GM18502 (cell line): ENCODE measurements at regions not wholly inside any gene's neighbourhood (a gene's known extent, or its start where the extent isn't known, plus 50 kb on each side); places are given as distances from the start of the nearest gene placed in this dataset.
"Not testable (repeated sequence)": the region's sequence is repeated elsewhere in the genome, so short reads cannot be mapped to it uniquely, and the experiment has no call there.

Source experiments
- ATAC-seq: cut with Tn5 transposase; IDR thresholded peaks from one replicate; pipeline ENCODE4 v1.9.1; 2021; ENCODE audit warnings: mild to moderate bottlenecking; ENCODE audit not compliant: unreplicated experiment, poor library complexity

DNA sequence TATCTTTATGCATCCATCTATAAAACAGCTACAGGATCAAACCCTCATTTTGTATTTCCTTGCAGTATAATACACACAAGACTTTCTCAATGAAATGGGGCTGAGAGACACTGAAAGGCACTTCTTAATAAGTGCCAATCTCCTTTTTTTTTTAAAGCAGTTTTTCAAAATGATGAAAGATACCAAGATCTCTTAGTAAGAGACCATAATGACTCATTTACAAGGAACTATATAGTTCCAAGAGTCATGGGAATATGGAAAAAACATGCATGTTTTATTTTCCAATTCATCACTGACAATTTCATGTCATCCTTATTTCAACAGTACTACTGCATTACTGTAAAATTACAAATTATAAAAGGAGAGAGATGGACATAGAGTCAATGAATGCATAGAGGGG, 973.7 kb downstream of the GATA3 start:
- ATAC-seq: no peak

DNA sequence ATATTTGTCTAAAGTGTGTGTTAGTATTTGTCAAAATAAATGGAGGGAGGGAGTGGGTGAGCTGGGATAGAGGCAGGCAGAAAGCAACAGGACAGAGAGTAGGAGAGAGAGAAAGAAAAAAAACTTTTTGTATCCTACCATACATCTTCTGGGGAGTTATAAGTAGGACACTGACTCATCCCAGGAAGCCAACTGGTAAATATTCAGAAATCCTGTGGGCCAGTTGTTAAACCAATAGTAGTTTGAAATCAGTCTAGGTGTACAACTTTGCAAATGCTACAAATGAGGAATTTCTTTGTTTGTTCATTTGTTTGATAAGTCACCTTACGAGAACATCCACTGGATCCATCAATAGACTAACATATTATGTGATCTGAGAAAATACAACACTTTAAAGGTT, 980.9 kb downstream of the GATA3 start:
- ATAC-seq: no peak

DNA sequence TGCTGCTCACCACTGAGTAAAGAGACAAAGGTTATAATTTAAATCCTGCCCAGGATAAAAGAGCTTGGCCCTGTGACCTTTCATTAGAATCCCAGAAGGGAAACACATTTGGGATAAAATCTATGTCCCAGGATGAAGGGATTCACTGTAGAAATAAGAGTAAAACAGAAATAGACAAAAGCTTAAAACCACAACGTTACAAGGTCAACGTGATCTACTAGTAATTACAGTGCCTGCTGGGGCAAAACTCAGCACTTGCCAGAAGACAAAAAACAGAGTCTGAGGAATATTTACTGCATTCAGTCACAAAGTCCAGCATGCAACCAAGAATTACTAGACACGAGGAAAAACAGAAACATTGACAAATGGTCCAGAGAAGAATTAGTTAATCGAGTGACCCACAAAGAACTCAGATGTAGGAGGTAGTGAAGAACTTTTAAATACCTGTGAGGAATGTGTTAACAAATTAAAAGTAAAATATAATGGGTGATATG, 982.3 kb downstream of the GATA3 start:
- no peak for ATAC-seq

DNA sequence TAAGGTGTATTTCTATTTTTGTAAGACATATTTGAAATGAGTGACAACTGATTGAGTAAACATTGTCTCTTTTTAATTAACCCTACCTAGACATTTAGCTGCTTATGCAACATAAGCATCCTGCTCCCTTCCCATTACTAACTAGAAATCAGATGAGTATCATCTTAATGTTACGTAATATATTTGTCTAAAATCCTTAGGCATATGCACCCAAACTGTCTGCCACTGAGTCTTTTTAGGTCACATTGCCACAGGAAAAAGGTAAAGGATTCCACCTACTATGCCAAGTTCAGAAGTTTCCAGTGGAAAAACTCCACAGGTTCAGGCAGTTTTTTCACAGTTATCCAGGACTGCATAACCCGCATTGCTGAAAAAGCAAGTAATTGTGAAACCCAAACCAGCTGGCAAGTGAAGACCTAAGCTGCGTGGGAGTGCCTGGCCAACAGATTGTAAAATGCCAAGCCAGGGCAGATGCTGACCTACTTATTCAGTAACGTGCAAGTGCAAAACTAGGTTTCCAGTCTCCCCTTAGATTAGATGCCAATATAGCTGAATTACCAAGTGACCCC, 983.7 kb downstream of the GATA3 start:
- no peak for ATAC-seq

DNA sequence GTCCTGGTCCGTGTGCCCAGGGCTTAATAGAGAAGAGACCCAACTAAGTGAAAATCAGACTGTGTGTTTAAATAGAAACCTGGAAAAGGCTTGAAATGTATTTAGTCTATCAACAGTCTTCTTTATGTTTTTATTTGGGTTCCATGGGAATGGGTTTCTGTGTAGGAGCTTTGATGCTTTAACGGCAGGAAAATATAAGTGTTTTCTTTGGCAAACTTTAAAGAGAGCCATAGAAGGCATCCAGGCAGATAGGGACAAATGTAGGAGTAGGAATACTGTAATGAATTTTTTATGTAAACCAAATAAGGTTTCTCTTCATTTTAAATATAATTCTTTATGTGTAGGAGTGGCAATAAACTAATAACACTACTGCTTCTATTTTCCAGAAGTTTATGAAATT, 989.0 kb downstream of the GATA3 start:
- no peak for ATAC-seq

DNA sequence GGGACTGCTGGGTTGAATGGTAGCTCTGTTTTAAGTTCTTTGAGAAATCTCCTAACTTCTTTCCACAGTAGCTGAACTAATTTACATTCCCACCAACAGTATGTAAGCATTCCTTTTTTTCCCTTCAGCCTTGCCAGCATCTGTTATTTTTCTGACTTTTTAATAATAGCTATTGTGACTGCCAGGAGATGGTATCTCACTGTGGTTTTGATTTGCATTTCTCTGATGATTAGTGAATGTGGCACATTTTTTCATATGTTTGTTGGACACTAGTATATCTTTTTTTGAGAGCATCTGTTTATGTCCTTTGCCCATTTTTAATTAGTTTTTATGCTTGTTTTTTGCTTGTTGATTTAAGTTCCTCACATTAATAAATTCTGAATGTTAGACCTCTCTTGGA, 990.8 kb downstream of the GATA3 start:
- ATAC-seq: no peak

DNA sequence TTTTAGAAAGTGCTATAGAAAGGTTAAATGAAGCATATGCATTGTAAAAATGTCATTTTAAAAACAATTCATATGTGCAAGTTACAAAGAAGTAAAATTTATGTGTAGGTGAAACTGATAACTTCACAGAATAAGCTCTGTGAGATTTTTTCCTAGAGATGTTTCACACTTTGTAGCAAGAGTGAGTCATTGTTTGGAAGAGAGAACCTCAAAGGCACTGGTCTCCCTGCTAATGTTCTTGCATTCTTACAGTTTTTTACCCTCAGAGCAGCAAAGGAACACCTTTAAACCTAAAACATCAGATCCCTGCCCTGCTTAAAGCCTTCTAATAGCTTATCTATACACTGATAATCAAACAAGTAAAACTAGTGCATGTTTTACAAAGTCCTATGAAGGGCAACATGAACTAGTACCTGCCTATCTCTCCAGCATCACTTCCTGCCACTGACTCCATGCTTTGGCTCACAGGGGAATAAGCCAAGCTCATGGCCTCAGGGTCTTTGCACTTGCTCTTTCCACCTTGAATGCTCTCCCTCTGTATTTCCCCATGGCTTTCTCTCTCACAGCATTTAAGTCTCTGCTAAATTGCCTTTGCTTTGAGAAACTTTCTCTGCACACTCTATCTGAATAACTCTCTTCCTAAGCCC, 997.0 kb downstream of the GATA3 start:
- no peak for ATAC-seq

DNA sequence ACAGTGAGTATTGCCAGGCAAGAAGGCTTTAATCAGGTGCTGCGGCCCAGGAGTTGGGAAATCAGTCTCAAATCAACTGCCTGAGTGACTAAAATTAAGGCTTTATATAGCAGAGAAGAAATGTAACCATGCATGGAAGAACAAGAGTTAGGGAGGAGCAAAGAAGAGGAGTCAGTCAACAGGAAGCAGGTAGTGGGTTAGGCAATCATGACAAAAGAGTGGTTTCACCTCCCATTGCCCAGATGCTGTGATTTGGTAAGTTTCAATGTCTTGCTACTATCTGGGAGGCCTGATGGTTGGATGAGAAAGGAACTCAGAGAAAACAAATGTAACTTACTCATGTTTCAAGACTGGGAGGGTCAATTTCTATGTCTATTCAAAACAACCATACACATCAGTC, 998.3 kb downstream of the GATA3 start:
- ATAC-seq: no peak

DNA sequence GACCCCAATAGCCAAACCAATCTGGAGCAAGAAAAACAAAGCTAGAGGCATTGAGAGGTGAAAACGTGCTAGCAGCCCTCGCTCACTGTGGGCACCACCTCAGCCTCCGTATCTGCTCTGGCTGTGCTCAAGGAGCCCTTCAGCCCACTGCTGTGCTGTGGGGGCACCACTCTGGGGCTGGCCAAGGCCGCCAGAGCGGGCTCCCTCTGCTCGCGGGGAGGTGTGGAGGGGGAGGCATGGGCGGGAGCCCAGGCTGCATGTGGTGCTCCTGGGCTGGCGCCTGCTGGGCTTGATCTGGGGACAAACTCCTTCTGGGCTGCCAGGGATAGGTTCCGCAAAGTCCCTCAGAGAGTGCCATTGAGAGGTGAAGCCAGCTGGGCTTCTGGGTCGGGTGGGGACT, 1002.0 kb downstream of the GATA3 start:
- ATAC-seq: no peak

DNA sequence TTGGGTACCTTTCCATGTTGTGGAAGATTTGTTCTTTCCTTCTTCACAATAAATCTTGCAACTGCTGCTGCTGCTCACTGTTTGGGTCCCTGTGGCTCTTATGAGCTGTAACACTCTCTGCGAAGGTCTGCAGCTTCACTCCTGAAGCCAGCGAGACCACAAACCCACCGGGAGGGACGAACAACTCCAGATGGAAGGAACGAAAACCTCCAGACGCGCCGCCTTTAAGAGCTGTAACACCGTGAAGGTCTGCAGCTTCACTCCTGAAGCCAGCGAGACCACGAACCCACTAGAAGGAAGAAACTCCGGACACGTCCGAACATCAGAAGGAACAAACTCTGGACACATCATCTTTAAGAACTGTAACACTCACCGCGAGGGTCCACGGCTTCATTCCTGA, 1002.8 kb downstream of the GATA3 start:
- not testable (repeated sequence) for ATAC-seq

DNA sequence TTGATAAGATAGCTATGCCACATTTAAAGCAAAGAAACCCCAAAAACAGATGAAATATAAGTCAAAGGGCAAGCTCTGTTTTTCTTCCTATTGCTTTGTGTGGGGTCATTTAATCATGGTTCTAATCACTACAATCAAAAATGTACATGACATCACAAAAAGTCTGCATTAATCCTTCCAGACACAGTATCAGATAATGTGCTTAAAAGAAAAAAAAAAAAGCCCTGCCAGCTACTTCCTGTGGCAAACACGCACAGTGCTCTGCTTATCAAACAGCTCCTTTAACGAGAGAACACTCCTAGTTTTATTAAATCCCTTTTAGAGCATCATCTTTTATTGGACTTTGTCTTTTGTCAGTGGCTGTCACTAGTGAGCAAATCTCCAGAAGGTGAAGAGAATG, 1005.8 kb downstream of the GATA3 start:
- no peak for ATAC-seq

DNA sequence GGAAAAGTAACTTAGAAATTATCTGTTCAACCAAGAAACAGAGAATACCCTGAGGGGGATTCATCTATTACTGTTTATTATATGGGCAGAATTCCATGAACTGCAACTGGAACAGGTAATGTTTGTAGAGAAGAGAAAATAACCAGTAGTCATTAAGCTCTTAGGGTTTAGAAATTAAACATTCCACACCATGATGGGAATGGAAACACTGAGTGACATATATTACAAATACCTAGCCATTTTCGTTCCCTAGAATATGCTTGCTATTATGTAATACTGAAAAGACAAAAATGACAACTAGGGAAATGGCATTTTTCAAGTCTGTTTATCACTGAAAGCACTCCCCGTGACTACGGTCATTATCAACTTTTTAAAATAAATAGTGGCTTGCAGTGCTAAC, 1007.4 kb downstream of the GATA3 start:
- no peak for ATAC-seq

DNA sequence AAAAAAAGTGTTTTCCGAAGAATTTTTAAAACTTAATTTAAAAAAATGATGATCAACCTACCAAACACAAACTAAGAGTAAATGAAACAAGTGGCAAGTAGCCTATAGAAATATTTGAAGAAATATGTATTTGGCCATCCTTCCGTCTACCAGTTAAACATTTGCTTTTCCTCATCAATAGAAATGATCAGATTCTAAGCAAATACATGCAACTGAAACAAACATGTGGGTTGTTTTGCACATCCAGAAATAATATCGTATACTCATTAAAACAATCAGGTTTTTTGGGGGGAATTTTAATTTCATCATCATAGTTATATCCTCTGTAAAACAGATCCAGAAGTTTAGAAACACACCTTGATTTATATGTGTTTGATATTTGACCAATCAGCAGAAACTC, 1011.7 kb downstream of the GATA3 start:
- no peak for ATAC-seq

DNA sequence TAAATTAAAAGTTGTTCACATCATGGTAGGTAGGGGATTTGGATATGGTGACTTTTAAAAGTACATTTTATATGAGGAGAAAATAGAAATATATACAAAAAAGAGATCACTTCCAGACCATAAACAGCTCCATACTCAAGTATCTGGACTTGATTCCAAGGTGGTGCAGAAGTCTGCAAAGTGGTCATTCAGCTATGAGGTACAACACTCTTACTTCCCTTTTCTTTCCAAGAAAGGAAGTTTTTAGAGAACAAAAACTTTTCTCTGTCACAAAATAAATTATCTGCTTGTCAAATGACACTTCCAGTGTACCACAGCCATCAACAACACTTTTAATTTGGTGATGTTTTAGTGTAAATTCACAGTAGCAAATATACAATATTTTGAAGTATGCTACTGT, 1013.5 kb downstream of the GATA3 start:
- no peak for ATAC-seq

DNA sequence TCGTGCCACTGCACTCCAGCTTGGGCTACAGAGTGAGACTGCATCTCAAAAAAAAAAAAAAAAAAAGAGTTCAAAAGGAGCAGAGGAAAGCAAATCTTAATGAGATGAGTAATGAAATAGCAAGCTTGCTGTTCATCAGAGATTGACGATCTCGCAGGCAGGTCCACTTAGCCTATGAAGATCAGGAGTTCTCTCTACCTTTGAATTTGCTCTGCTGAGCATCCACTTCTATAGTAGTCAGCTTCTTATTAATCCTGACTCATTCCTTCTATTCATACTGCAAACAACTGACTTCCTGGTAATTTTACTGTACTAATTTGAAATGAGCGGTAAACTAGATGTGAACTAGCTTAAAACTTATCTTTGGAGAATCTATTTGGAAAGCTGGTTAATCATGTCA, 1014.6 kb downstream of the GATA3 start:
- no peak for ATAC-seq

DNA sequence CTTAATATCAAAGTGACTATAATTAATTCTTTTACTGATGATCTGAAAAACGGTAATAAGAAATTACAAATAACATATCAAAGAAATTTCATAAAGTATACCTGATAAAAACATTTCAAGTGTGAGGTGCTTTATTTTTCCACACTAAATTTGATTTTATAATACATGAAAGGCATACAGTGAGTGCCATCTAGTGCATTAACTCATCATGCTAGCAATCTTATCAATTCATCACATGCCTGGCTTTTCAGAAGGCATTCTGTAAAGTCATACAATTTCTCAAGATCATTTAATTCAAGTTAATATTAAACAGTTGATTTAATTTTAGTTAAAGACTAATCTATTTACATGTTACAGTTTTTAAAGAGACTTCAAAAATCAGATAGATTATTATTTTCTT, 1020.9 kb downstream of the GATA3 start:
- no peak for ATAC-seq

DNA sequence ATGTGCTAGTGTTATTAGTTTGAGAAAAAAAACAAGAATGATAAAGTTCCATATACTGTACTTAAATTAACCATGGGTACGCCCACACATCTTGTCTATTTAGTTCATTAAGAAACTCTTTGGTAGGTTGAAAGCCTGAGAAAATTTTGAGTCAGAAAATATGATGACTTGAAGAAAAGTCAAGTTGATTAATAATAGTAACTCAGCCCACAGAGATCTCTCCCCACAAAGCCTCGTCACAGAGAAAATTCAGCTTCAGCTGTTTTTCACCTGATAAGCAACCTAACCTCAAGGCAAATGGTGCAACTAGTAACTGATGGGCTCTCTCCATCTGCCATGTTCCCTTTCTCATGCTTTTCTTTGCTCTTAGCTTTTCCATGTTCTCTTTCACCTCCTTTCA, 1021.6 kb downstream of the GATA3 start:
- ATAC-seq: no peak

DNA sequence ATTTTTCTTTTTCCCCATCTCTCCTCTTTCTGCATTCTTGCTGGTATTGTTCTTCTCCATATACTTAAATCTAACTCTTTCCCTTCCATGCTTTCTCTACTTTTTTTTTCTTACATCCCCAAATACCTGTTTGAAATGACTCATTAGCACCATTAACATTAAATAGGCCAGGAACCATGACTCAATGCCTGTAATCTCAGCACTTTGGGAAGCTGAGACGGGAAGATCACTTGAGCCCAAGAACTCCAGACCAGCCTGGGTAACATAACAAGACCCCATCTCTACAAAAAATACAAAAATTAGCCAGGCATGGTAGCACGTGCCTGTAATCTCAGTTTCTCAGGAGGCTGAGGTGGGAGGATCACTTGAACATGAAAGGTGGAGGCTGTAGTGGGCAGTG, 1026.8 kb downstream of the GATA3 start:
- no peak for ATAC-seq

DNA sequence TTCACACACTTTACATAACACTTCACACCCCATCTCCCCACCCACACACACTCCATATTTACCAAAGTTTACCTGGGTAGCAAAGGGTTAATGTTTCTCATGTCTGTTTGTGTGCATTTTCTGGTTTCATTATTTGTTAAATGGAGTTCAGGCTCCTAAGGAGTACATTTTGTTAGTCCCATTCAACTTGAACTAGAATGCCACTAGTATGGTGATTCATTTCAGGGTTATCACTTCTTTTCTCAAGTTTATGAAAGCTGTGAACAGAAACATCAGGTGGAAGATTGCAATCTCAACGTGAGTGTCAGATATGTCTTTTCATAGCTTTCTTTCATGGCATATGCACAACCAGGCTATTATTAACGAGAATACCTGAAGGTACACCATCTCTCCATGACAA, 1027.5 kb downstream of the GATA3 start:
- no peak for ATAC-seq

DNA sequence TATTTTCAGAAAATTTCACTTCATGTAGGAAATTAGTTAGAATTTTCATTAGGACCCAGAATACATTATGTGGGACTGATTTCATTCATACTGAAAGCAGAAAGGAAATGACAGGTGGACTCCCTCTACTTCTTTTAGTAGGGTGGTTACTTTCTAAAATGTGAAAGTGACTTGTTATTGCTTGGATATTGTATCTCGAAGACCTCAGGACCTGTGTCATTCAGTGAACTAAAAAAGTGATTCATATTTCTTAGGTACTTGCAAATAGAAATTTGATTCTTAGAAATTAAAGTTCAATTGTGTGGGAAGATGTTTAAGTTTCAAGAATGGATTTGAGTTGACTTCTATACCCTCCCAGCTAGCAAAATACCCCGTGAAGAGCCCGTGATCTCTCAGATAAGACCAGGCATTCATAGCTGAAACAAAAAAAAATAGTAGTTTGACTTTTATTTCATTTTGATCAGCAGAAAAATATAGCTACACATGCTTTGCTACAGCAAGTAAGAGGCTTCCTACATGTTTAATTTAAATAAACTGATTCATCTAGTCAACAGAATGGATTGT, 1037.1 kb downstream of the GATA3 start:
- ATAC-seq: no peak

DNA sequence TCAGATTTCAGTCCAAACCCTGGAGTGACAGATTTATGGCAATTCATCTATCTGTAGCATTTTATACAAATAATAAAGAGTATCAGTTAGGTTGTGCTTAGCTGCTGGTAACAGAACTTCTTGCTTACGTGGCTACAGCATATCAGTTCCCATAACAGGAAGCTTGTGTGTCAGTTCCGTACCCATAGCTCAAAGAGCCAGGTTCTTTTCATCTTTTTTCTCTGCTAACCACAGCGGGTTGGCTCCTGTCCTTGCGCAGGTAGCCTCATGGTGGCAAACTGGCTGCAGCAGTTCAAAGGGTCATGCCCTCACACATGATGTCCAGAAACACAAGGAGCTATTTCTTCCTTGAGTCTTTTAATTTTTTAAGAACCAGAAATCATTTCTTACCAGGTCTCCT, 1041.8 kb downstream of the GATA3 start:
- ATAC-seq: no peak
